Vagina (tissue), 2 donors: ENCODE measurements at regions not wholly inside any gene's neighbourhood (a gene's known extent, or its start where the extent isn't known, plus 50 kb on each side); places are given as distances from the start of the nearest gene placed in this dataset.

Experiments
- DNase-seq, 2 donors: peaks; one replicate each; pipeline ENCODE4 v3.0.0-alpha.2; 2017; ENCODE audit errors: extremely low spot score in 2 of 2
- H3K27ac ChIP-seq: fragments of 200-600 bp; sonication (generic); one replicate; pipeline ENCODE4 v1.5.1; 2019
- H3K27me3 ChIP-seq: fragments of 200-600 bp; sonication (generic); one replicate; pipeline ENCODE4 v1.5.1; 2019
- H3K36me3 ChIP-seq, 2 donors: fragments of 200-600 bp; sonication (generic); one replicate each; pipeline ENCODE4 v1.5.1; 2017 to 2019
- H3K4me1 ChIP-seq: fragments of 200-600 bp; sonication (generic); one replicate; pipeline ENCODE4 v1.5.1; 2019
- H3K4me3 ChIP-seq, 2 donors: fragments of 200-600 bp; sonication (generic); 1 replicate in 1 of 2; 2 replicates in 1 of 2; pipeline ENCODE4 v1.5.1; 2016 to 2019
- H3K9me3 ChIP-seq: fragments of 200-600 bp; sonication (generic); one replicate; pipeline ENCODE4 v1.5.1; 2019
- POLR2A ChIP-seq, 2 donors: fragments of 450-650 bp; IDR thresholded peaks; one replicate each; pipeline ENCODE4 v1.6.1; 2017; ENCODE audit warnings: antibody characterized with exemption in 2 of 2, mild to moderate bottlenecking in 2 of 2, moderate library complexity in 2 of 2
- POLR2AphosphoS5 ChIP-seq, 2 donors: sonication (generic); formaldehyde crosslinking; IDR thresholded peaks; one replicate each; pipeline ENCODE4 v1.9.0; 2017; ENCODE audit warnings: antibody characterized with exemption in 2 of 2, mild to moderate bottlenecking in 2 of 2, low read depth in 1 of 2; ENCODE audit not compliant: insufficient read depth in 1 of 2
- intact Hi-C: fragments of 100-400 bp; cut with DNase I; formaldehyde crosslinking; loops from one replicate; pipeline ENCODE4 v1.15.1; 2023
- TF ChIP-seq, protein P1 (sequence below), 3 experiments: fragments of 450-650 bp in 2 of 3; fragments of 200-600 bp in 1 of 3; sonication (generic) in 1 of 3; IDR thresholded peaks; one replicate each; pipeline ENCODE4 v1.5.1; 2017 to 2019; ENCODE audit warnings: antibody characterized with exemption in 3 of 3, mild to moderate bottlenecking in 2 of 3, moderate library complexity in 2 of 3

- TF ChIP-seq POLR2AphosphoS5 (IDR thresholded peaks at IDR 0.05; ENCODE audit: insufficient read depth in 1 of 2, low read depth in 1 of 2): no peak
- Histone ChIP-seq H3K27me3 (no peaks in the 10 kb centered on the region), H3K9me3 (no peaks in the 10 kb centered on the region), H3K4me1 (no peaks in the 10 kb centered on the region), H3K27ac (no peak overlapping the region), H3K36me3 (no peaks in the 10 kb centered on the region), H3K4me3 (no peak overlapping the region)
- intact Hi-C loops: no loop called here
- DNase-seq: no peak
Observed at GRCh38 chr18:28778706-28779105, 601.8 kb upstream of the CDH2 start.

DNA sequence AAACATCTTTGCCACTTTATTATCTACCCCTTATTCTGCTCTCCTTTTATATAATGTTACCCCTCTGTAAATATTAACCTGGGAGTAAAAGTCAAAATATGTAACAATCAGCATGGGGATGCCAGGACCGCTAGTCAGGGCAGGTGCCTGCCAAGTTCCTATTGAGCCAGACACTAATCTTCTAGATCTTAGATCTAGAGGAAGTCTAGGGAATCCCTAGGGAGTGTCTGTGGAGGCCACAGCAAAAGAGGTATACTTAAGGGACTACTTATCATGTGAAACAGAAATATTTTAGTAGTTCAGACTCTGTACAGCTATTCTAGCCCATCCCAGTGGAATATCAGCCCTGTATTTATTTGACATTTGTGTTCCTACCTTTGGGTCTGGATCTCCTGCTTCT, 600.8 kb upstream of the CDH2 start:
- Histone ChIP-seq H3K4me3 (no peak overlapping the region), H3K27me3 (no peaks in the 10 kb centered on the region), H3K27ac (no peak overlapping the region), H3K4me1 (no peaks in the 10 kb centered on the region), H3K9me3 (no peaks in the 10 kb centered on the region), H3K36me3 (no peaks in the 10 kb centered on the region)
- no peak for DNase-seq
- TF ChIP-seq POLR2AphosphoS5 (IDR thresholded peaks at IDR 0.05; ENCODE audit: insufficient read depth in 1 of 2, low read depth in 1 of 2) (no peak), POLR2A (IDR thresholded peaks at IDR 0.05) (no peak)
- TF ChIP-seq, protein P1, sequence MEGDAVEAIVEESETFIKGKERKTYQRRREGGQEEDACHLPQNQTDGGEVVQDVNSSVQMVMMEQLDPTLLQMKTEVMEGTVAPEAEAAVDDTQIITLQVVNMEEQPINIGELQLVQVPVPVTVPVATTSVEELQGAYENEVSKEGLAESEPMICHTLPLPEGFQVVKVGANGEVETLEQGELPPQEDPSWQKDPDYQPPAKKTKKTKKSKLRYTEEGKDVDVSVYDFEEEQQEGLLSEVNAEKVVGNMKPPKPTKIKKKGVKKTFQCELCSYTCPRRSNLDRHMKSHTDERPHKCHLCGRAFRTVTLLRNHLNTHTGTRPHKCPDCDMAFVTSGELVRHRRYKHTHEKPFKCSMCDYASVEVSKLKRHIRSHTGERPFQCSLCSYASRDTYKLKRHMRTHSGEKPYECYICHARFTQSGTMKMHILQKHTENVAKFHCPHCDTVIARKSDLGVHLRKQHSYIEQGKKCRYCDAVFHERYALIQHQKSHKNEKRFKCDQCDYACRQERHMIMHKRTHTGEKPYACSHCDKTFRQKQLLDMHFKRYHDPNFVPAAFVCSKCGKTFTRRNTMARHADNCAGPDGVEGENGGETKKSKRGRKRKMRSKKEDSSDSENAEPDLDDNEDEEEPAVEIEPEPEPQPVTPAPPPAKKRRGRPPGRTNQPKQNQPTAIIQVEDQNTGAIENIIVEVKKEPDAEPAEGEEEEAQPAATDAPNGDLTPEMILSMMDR (IDR thresholded peaks at IDR 0.05): no peak
- intact Hi-C loops: no loop called here

- no peaks in the 10 kb centered on the region for H3K9me3 ChIP-seq
- DNase-seq: no peak
- TF ChIP-seq, protein P1 (IDR thresholded peaks at IDR 0.05): no peak
- TF ChIP-seq POLR2A (IDR thresholded peaks at IDR 0.05) (no peak), POLR2AphosphoS5 (IDR thresholded peaks at IDR 0.05; ENCODE audit: insufficient read depth in 1 of 2, low read depth in 1 of 2) (no peak)
- H3K36me3 ChIP-seq: no peaks in the 10 kb centered on the region
- no peak overlapping the region for H3K4me3 ChIP-seq
- H3K27ac ChIP-seq: no peak overlapping the region
- intact Hi-C loops: no loop called here
- no peaks in the 10 kb centered on the region for H3K4me1 ChIP-seq
- H3K27me3 ChIP-seq: no peaks in the 10 kb centered on the region
Observed at GRCh38 chr18:28771849-28772248, 594.9 kb upstream of the CDH2 start.

DNA sequence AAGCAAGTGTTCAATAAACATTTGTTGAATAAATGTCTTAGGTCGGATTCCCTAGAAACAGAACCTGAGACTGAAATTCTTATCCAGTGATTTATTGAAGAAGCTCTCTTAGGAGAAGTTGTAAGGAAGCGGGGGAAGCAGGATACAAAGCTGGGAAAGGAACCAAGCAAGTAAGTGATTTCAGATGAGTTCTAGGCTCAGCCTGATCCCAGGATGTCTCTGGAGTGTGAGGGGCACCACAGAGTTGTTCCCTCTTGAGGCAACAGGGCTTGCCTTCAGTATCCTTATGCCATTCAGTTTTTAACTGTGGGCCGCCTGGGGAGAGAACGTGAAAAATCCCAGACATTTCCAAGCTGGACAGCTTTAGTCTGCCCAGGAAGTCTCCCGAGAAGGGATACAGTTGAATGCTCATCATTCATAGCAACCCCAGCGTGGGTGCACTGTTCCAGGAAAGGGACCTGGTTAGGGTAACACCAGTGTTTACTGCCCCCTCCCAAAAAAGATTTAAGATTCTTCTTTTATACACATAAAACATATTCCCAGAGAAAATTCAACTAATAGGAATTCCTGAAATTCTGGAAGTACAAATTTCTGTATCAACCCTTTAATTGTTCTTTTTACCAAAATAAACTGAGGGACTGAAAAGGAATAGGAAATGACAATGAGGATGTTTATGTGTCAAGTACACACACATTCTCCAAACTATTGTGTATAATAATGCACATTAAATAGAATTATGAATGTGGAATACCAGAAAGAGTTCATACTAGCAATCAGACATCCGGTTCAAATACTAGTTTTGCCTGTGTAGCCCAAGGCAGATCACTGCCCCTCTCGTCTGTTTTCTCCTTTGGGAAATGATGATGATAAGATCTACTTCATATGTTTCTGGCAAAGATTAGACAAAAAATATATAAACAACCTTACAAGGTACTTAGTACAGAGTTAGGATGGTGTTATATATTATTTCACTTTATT, 592.1 kb upstream of the CDH2 start:
- TF ChIP-seq POLR2AphosphoS5 (IDR thresholded peaks at IDR 0.05; ENCODE audit: insufficient read depth in 1 of 2, low read depth in 1 of 2) (no peak), POLR2A (IDR thresholded peaks at IDR 0.05) (no peak)
- TF ChIP-seq, protein P1 (IDR thresholded peaks at IDR 0.05): no peak
- Histone ChIP-seq H3K27ac (no peak overlapping the region), H3K27me3 (no peaks in the 10 kb centered on the region), H3K4me3 (no peak overlapping the region), H3K4me1 (no peaks in the 10 kb centered on the region), H3K9me3 (no peaks in the 10 kb centered on the region), H3K36me3 (no peaks in the 10 kb centered on the region)
- DNase-seq: no peak
- intact Hi-C loops: no loop called here

DNA sequence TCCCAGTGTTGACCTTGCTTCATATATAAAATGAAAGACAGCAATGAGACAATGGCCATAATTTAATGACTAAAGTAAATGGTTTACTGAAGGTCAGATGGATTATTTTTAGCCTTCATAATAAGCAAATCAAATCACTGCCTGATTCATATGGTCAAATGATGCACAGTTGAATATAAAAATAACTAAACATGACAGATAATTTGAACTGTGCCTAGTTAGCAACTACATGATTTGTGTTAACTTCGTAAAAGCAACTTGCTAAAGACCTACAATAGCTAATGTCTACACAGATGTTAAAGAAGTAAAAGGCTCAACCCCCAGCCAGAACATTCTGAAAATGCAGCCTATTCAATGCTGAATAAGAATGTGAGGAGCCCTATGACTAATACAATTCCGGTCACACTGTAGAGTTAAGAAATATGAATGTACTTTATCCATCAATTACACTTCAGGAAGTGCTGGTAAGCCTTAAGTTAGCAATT, 590.8 kb upstream of the CDH2 start:
- Histone ChIP-seq H3K27ac (no peak overlapping the region), H3K9me3 (no peaks in the 10 kb centered on the region), H3K4me3 (no peak overlapping the region), H3K4me1 (no peaks in the 10 kb centered on the region), H3K36me3 (no peaks in the 10 kb centered on the region), H3K27me3 (no peaks in the 10 kb centered on the region)
- intact Hi-C loops: no loop called here
- TF ChIP-seq, protein P1 (IDR thresholded peaks at IDR 0.05): no peak
- TF ChIP-seq POLR2A (IDR thresholded peaks at IDR 0.05) (no peak), POLR2AphosphoS5 (IDR thresholded peaks at IDR 0.05; ENCODE audit: insufficient read depth in 1 of 2, low read depth in 1 of 2) (no peak)
- no peak for DNase-seq
